ENCODE measurements at regions not wholly inside any gene's neighbourhood (a gene's known extent, or its start where the extent isn't known, plus 50 kb on each side); places are given as distances from the start of the nearest gene placed in this dataset.

DNA sequence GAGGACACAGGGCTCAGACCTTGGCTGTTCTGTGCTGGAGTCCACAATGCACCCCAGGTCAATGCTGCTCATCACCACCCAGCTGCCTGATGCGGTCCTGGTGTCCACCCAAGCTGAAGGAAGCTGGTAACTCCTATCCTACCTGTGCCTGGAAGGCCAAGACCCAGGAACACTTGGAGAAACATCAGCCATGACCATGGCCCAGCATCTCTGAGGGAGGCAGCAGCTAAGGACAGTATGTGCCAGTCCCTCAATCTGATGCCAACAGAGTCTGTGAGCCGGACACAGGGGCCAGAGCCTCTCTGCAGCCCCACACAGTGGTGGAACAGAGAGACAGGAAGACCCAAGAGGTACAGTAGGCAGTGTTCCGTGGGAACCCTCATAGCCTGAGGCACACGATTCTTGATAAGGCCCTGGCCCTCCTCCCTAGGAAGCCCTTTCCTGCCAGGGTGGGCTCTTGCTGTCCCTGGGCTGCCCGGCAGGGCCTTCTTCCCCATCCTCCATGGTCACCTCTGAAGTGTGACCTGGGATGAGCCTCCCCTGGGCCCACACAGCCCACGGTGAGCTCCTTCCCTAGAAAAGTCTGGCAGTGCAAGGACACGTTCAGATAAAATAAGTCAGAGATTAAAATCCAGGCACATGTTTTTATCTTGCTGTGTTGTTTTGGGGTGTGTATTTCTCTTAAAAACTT is 170.7 kb downstream of the THBS2 start:
- TF ChIP-seq, protein P1, sequence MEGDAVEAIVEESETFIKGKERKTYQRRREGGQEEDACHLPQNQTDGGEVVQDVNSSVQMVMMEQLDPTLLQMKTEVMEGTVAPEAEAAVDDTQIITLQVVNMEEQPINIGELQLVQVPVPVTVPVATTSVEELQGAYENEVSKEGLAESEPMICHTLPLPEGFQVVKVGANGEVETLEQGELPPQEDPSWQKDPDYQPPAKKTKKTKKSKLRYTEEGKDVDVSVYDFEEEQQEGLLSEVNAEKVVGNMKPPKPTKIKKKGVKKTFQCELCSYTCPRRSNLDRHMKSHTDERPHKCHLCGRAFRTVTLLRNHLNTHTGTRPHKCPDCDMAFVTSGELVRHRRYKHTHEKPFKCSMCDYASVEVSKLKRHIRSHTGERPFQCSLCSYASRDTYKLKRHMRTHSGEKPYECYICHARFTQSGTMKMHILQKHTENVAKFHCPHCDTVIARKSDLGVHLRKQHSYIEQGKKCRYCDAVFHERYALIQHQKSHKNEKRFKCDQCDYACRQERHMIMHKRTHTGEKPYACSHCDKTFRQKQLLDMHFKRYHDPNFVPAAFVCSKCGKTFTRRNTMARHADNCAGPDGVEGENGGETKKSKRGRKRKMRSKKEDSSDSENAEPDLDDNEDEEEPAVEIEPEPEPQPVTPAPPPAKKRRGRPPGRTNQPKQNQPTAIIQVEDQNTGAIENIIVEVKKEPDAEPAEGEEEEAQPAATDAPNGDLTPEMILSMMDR (IDR thresholded peaks at IDR 0.05) = no peak
- TF ChIP-seq EZH2phosphoT487 (IDR thresholded peaks at IDR 0.05) = no peak
